ENCODE measurements at regions not wholly inside any gene's neighbourhood (a gene's known extent, or its start where the extent isn't known, plus 50 kb on each side); places are given as distances from the start of the nearest gene placed in this dataset.
"Not testable (repeated sequence)": the region's sequence is repeated elsewhere in the genome, so short reads cannot be mapped to it uniquely, and the experiment has no call there.

GRCh38 chr15:99819981-99820718 lies 86.9 kb upstream of the LYSMD4 start:
- no peak for DNase-seq

DNA sequence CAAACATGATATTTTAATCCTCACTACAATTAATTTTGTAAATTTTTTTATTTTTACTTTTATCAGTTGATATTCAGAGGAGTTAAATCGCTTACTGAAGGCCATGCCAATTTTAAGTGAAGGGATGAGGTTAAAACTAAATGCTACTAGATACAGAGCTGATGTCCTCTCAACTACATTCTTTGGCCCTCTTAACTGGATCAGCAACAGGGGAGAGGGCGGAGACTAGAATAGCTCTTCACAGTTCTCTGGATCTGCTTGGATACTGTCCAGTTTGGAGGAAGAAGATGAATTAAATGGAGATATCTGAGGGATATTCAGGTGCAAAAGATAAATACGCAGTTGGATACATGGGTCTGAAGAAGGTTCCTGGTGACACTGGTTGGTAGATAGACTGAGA lies 85.6 kb upstream of the LYSMD4 start:
- DNase-seq, result no peak

DNA sequence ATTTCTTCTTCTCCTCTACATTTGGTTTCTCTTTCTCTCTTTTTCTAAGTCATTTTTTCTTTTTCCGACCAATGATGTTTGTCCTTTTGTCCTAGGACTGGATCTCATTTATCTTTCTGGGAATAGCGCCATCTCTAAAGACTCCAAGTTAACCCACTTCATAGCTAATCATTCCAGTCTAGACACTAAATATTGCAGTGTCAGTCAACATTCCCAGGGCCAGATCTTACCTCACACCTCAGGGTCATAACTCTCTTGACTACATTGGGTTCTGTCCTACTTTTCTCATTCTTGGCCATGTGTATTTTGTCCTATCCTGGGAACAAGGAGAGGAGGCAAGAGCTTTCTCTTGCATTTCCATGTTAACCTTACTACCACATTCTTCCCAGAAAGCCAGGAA lies 83.6 kb upstream of the LYSMD4 start:
- not testable (repeated sequence) for DNase-seq

GRCh38 chr15:99810663-99811062 lies 77.4 kb upstream of the LYSMD4 start:
- not testable (repeated sequence) for DNase-seq

DNA sequence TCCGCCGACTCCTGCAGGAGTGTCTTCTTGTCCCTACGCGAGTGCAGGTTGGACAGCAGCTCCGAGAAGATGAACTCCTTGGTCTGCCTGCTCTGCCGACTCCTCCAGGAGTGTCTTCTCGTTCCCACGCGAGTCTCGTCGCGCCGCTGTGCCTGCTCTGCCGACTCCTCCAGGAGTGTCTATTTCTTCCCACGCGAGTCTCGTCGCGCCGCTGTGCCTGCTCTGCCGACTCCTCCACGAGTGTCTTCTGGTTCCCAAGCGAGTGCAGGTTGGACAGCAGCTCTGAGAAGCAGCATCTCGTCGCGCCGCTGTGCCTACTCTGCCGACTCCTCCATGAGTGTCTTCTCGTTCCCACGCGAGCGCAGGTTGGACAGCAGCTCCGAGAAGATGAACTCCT lies 66.6 kb upstream of the LYSMD4 start:
- not testable (repeated sequence) for DNase-seq

- not testable (repeated sequence) for DNase-seq
These were observed 66.1 kb upstream of the LYSMD4 start for GRCh38 chr15:99799182-99799853.

DNA sequence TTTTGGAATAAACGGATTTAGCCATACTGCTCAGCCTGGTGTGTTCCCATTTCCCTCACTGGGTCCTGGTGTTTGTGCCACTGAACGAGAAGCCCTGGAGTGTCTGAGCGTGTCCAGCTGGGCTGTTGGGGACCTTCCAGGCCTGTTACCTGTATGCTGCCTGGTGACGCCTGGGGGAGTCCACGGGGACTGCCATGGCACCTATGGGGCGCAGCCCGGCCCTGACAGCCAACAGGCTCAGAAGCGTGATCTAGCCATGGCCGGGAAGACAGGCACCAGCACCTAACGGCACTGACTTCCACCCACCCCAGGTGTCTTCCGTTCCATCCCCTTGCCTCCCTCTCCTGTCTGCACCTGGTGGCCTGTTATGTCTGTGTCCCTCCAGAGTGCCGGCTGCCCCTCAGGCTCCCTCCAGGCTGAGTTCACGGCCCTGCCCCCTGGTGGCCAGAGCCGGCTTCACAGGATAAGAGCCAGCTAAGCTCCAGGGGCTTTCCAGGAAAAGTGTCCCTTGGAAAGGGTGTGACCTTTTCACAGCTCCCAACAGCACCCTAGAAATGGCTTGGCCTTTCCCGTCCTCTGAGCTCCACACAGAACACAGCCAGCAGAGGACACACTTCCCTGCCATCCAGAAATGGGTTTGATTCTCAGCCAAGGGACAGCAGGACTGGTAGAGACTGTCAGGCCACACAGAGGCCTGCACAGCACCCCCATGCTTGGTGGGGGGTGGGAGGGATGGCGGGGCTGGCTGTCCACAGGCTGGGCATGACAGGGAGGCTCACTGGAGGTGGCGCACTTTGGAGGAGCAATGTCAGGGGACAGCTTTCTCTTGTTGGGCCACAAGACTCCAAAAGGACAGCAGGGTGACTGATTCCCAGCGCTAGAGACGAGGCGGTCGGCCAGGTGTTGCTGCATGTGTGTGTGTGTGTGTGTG lies 64.0 kb upstream of the LYSMD4 start:
- not testable (repeated sequence) for DNase-seq

- DNase-seq, result not testable (repeated sequence)
These were observed 58.9 kb upstream of the LYSMD4 start for GRCh38 chr15:99791881-99792807.

DNA sequence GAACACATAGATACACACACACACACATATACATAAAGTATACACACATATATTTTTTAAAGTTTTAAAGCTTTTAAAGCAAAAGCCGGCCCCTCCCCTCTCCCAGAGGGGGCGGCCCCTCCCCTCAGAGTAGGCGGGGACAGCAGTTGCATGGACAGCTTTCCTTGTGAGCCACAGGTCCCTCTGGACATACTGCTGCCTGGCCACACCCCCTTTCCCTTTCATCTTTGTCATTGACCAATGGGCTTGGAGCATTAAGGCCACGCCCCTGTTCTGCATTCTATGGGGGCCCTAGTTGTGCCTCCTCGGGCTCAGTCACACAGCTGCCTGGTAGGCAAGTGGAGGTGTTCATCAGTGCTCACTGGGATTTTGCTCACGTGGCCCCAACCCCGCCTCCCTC lies 57.5 kb upstream of the LYSMD4 start:
- DNase-seq, result not testable (repeated sequence)

DNA sequence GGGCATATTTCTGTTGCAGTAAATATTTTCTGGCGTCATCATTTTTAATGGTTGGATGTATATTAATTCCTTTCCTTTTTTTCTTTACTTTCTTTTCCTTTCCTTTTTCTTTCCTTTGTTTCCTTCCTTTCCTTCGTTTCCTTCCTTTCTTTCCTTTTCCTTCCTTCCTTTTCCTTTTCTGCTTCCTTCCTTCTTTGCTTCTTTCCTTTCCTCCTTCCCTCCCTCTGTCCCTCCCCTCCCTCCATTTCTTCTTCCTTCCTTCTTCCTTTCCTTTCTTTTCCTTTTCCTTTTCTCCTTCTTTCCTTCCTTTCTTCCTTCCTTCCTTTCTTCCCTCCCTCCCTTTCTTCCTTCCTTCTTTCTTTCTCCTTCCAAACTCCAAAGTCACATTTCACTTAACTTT lies 54.9 kb upstream of the LYSMD4 start:
- DNase-seq, result no peak

GRCh38 chr15:99784800-99785199 lies 51.6 kb upstream of the LYSMD4 start:
- DNase-seq, result not testable (repeated sequence)

DNA sequence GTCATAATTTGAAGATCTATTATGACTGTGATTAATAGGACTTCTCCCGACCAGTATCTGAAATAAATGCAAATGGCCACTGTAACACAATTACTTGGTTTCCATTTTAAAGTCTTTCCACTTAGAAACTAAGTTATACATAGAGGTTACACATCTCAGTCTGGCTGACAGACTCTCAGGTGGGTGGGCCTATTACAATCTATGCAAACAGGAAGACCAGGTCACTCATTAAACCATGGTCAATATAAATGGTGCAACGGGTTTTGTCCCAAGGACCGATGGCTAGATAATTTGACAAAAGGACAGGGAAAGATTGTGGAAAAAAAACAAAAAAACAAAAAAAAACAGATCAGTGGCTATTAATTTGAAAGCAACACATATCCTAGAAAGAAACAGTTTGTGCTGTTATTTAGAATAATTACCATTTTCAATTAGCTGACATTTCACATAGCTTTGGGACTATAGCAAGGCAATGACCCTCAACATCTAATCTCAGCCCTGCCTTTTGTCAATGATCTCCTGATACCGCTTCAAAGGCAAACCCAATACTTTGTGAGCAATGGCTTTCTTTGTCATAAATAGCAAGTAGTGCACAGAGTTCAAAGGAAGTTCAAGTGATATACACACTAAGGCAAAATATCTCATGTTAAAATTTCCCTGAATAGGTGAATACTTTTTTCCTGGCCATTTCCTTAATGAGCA lies 50.8 kb upstream of the LYSMD4 start:
- DNase-seq, result not testable (repeated sequence)
